HG02938 (cell line): ENCODE measurements at regions not wholly inside any gene's neighbourhood (a gene's known extent, or its start where the extent isn't known, plus 50 kb on each side); places are given as distances from the start of the nearest gene placed in this dataset.

Source experiments
- ATAC-seq: cut with Tn5 transposase; IDR thresholded peaks from one replicate; pipeline ENCODE4 v1.9.1; 2021; ENCODE audit warnings: mild to moderate bottlenecking, moderate library complexity; ENCODE audit not compliant: unreplicated experiment

- no peak for ATAC-seq
Observed at GRCh38 chr6:165090242-165090641, 219.2 kb downstream of the C6orf118 start.

GRCh38 chr6:165086814-165087213 lies 222.6 kb downstream of the C6orf118 start:
- no peak for ATAC-seq

GRCh38 chr6:165082636-165083035 lies 226.8 kb downstream of the C6orf118 start:
- ATAC-seq = no peak

GRCh38 chr6:165081944-165082532 lies 227.4 kb downstream of the C6orf118 start:
- ATAC-seq = no peak

GRCh38 chr6:165077876-165078275 lies 231.5 kb downstream of the C6orf118 start:
- ATAC-seq = no peak

GRCh38 chr6:165071906-165072305 lies 237.5 kb downstream of the C6orf118 start:
- ATAC-seq = no peak

- ATAC-seq = no peak
Observed at GRCh38 chr6:165060720-165061119, 248.7 kb downstream of the C6orf118 start.

- ATAC-seq = no peak
Observed at GRCh38 chr6:165059032-165059431, 250.4 kb downstream of the C6orf118 start.

- no peak for ATAC-seq
Observed at GRCh38 chr6:165056292-165056691, 253.1 kb downstream of the C6orf118 start.

- no peak for ATAC-seq
Observed at GRCh38 chr6:165055231-165055630, 254.2 kb downstream of the C6orf118 start.

GRCh38 chr6:165052561-165053480 lies 256.6 kb downstream of the C6orf118 start:
- no peak for ATAC-seq

GRCh38 chr6:165049362-165049761 lies 260.0 kb downstream of the C6orf118 start:
- ATAC-seq = no peak

- ATAC-seq = no peak
Observed at GRCh38 chr6:165047952-165048351, 261.5 kb downstream of the C6orf118 start.

GRCh38 chr6:165045631-165046030 lies 263.8 kb downstream of the C6orf118 start:
- no peak for ATAC-seq

GRCh38 chr6:165042912-165043311 lies 266.5 kb downstream of the C6orf118 start:
- no peak for ATAC-seq

- ATAC-seq = no peak
Observed at GRCh38 chr6:165040440-165040839, 269.0 kb downstream of the C6orf118 start.

GRCh38 chr6:165034271-165034741 lies 275.1 kb downstream of the C6orf118 start:
- no peak for ATAC-seq

- no peak for ATAC-seq
Observed at GRCh38 chr6:165031502-165031901, 277.9 kb downstream of the C6orf118 start.

GRCh38 chr6:165025040-165025439 lies 284.4 kb downstream of the C6orf118 start:
- ATAC-seq = no peak

GRCh38 chr6:165019681-165020080 lies 289.7 kb downstream of the C6orf118 start:
- ATAC-seq = no peak

- no peak for ATAC-seq
Observed at GRCh38 chr6:165015676-165016075, 293.7 kb downstream of the C6orf118 start.

- ATAC-seq = no peak
Observed at GRCh38 chr6:165013701-165014100, 295.7 kb downstream of the C6orf118 start.
